GM23338 (cell line): ENCODE measurements at regions not wholly inside any gene's neighbourhood (a gene's known extent, or its start where the extent isn't known, plus 50 kb on each side); places are given as distances from the start of the nearest gene placed in this dataset.

Source experiments
- EZH2 ChIP-seq: fragments of 200-600 bp; sonication (generic); IDR thresholded peaks from one replicate; pipeline ENCODE4 v1.8.0; 2017; ENCODE audit warnings: antibody characterized with exemption, mild to moderate bottlenecking, low read depth; ENCODE audit not compliant: unreplicated experiment
- EZH2phosphoT487 ChIP-seq: fragments of 200-600 bp; sonication (generic); IDR thresholded peaks from one replicate; pipeline ENCODE4 v1.8.1; 2018; ENCODE audit warnings: antibody characterized with exemption; ENCODE audit not compliant: unreplicated experiment
- POLR2AphosphoS5 ChIP-seq: IDR thresholded peaks from 2 replicates; pipeline ENCODE4 v1.6.1; 2016; ENCODE audit warnings: antibody characterized with exemption, low read depth
- STAT1 ChIP-seq: IDR thresholded peaks from one replicate; pipeline ENCODE4 v1.6.1; 2016; ENCODE audit warnings: antibody characterized with exemption; ENCODE audit not compliant: unreplicated experiment
- TF ChIP-seq, protein P1 (sequence below), 2 experiments: fragments of 200-600 bp in 1 of 2; sonication (generic) in 1 of 2; conservative IDR thresholded peaks; 2 replicates each; pipeline versions ENCODE4 v1.5.1 to v1.6.1; 2016 to 2017; ENCODE audit warnings: antibody characterized with exemption in 2 of 2, low read depth in 2 of 2, mild to moderate bottlenecking in 2 of 2, moderate library complexity in 1 of 2
- TF ChIP-seq, protein P2 (sequence below): IDR thresholded peaks from one replicate; pipeline ENCODE4 v1.6.1; 2018; ENCODE audit warnings: antibody characterized with exemption; ENCODE audit not compliant: unreplicated experiment

DNA sequence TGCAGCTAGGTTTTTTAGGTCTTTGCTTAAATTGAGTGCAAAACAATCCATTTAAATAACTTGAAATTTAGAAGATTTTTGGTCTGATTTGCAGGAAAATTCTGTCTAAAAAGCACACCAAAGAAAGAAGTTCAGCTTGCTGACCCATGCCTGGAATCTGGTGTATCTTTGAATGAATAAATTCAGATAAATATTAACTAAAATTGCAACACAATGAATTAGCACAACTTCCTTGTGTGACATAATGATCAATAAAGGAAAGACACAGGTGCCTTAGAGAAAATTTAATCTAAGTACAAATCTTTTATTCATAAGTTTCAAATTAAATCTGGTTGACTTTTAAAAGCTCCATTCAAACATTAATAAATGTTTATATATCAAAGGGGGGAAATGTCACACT, 791.5 kb upstream of the LCORL start:
- TF ChIP-seq, protein P1, sequence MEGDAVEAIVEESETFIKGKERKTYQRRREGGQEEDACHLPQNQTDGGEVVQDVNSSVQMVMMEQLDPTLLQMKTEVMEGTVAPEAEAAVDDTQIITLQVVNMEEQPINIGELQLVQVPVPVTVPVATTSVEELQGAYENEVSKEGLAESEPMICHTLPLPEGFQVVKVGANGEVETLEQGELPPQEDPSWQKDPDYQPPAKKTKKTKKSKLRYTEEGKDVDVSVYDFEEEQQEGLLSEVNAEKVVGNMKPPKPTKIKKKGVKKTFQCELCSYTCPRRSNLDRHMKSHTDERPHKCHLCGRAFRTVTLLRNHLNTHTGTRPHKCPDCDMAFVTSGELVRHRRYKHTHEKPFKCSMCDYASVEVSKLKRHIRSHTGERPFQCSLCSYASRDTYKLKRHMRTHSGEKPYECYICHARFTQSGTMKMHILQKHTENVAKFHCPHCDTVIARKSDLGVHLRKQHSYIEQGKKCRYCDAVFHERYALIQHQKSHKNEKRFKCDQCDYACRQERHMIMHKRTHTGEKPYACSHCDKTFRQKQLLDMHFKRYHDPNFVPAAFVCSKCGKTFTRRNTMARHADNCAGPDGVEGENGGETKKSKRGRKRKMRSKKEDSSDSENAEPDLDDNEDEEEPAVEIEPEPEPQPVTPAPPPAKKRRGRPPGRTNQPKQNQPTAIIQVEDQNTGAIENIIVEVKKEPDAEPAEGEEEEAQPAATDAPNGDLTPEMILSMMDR (conservative IDR thresholded peaks at IDR 0.05; ENCODE audit: low read depth in 2 of 2), result no peak
- TF ChIP-seq EZH2 (no peak), POLR2AphosphoS5 (no peak), EZH2phosphoT487 (no peak), STAT1 (no peak)
- TF ChIP-seq, protein P2, sequence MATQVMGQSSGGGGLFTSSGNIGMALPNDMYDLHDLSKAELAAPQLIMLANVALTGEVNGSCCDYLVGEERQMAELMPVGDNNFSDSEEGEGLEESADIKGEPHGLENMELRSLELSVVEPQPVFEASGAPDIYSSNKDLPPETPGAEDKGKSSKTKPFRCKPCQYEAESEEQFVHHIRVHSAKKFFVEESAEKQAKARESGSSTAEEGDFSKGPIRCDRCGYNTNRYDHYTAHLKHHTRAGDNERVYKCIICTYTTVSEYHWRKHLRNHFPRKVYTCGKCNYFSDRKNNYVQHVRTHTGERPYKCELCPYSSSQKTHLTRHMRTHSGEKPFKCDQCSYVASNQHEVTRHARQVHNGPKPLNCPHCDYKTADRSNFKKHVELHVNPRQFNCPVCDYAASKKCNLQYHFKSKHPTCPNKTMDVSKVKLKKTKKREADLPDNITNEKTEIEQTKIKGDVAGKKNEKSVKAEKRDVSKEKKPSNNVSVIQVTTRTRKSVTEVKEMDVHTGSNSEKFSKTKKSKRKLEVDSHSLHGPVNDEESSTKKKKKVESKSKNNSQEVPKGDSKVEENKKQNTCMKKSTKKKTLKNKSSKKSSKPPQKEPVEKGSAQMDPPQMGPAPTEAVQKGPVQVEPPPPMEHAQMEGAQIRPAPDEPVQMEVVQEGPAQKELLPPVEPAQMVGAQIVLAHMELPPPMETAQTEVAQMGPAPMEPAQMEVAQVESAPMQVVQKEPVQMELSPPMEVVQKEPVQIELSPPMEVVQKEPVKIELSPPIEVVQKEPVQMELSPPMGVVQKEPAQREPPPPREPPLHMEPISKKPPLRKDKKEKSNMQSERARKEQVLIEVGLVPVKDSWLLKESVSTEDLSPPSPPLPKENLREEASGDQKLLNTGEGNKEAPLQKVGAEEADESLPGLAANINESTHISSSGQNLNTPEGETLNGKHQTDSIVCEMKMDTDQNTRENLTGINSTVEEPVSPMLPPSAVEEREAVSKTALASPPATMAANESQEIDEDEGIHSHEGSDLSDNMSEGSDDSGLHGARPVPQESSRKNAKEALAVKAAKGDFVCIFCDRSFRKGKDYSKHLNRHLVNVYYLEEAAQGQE, result no peak
